Germinal center (tissue), 1 donor: ENCODE measurements at regions not wholly inside any gene's neighbourhood (a gene's known extent, or its start where the extent isn't known, plus 50 kb on each side); places are given as distances from the start of the nearest gene placed in this dataset.

Experiments
- DNase-seq: peaks from one replicate; pipeline ENCODE4 v3.0.0; 2012; ENCODE audit warnings: mixed read lengths, low spot score

DNA sequence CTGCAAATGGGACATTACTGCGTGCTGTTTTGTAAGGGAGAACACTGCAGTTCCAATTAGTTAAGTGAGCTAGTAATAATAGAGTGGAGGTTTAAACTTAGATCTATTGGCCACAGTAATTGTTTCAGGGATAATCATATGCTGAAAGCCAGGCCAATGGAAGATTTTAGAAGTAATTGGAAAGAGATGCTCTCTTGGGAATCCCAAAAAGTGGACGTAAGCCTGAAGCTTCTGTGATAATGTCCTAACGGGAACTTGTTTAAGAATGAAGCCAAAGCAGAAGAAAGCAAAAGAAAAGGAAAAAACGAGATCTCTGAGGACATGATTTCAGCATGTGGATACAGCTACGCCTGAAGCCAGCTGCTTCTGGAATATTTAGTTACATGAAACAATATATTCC lies 594.6 kb downstream of the SLC4A3 start:
- no peak for DNase-seq

DNA sequence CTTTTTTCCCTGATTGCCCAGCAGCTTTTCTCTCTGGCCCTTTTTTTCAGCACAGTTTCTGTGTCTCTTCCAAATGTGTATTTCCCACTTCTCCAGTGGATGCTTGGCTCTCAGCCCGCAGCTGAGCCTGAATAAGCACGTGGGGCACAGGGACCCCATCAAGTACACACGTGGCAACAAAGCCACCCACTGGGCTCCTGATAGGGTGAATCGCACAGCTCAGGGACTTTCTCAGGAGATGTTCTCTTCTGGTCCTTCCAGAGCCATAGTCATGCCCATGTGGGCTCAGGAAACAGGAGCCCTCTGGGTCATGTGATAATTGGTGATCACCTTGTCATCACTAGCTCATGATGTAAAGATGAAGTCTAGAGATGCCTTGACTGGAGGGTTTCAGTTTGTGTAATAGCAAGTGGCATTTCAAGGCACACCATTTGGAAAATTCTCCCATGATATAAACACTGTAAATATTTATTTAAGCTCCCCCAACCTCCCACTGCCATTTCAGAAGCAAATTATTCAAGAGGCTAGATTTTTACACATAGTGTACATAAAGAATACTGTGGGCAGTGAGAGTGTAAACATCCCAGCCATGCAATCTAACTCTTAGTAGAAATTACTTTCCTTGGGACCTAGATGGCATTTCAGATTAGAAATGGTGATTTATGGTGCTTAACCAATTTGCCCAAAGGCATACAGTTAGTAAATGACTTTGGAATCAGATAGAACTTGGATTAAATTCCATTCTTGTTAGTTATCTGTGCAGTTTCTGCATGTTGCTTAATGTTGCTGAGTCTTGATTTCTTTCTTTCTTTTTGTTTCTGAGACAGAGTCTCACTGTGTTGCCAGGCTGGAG lies 597.5 kb downstream of the SLC4A3 start:
- no peak for DNase-seq

DNA sequence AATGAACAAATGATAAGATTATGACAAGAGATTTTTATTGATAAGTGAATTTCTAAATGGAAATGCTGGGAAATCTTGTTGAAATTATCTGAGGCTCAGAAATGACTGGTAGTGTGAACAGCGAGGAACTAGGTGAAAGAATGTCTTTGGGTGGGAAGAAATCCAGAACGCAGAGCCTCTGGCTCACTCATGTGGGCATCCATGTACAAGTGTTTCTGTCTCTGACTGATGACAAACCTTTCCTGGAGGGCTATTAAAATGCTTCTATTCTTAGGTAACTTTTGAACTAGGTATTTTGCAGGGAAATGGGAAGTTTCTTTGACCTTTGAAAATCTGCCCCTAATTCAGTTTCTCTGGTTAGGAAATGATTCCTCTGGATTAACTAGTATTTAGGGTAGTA lies 598.6 kb downstream of the SLC4A3 start:
- no peak for DNase-seq

DNA sequence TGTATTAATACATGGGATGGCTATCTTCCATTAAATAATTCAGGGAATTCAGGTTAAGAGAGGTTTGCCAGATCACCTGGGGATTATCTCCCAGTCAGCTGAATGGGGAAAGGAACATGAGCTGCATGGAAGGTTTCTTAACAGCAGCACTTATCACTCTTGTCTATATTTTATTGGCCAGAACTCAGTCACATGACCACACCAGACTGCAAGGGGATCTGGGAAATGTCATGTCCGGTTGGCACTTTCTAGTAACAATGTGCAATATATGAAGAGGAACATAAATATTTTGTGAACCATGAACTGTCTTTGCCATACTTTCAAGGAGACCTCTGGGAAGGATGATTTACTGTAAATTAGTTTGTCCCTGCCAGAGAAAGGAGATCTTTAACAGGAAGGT lies 599.1 kb downstream of the SLC4A3 start:
- DNase-seq = no peak

DNA sequence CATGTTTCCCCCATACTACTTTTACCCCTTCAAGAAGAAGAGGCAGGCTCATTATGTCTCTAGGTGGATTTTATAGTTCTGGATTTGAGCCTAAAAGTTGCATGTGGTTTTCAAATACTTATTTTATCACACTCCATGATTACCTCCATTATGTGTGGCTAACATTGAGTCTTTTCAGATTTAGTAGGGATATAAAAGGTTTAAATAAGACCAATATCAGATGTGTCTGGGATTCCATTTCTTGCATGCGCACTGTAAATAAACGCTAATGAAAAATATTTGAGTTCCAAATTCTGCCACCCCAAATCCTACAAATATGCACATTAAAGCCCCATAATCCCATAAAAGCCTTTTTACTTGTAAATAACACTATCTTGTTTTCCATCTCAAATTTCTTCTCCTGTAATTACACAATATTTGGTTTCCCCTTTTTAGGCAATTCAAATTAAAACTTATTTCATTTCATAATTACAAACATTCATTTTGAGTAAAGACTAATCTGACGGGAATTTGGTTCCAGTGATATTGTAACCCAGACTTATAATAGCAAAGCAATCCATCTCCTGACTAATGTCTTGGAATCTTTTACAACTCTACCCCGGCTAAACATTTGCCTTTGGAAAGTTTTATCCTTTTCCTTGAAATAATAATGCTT lies 600.0 kb downstream of the SLC4A3 start:
- no peak for DNase-seq

DNA sequence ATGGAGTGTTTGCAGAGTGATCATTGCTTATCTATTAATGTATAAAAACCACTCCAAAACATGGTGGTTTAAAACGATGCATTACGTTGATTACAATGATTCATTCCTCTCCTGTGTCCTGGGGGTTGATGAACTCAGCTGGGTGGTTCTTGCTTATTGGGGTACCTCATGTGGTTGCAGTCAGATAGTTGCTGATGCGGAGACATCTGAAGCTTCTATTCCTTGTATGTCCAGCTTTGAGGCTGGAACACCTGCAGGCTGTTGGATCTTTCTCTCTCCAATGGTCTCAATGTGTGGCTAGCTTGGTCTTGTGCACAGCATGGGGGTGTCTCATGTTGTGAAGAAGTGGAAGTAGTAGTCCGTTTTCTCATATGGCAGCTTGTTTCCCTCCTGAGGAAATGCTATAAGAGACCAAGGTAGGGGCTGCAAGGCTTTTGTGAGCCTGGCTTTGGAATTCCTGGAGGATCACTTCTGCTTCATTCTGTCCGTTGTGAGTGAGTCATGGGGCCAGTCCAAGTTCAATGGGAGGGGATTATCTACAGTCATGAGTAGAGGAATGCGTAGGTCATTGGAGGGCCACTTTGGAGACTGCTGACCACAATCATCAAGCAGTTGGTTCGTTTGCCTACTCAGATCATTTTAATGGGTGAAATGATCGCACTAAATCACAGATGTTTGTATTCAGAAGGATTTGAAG lies 601.0 kb downstream of the SLC4A3 start:
- DNase-seq = no peak

DNA sequence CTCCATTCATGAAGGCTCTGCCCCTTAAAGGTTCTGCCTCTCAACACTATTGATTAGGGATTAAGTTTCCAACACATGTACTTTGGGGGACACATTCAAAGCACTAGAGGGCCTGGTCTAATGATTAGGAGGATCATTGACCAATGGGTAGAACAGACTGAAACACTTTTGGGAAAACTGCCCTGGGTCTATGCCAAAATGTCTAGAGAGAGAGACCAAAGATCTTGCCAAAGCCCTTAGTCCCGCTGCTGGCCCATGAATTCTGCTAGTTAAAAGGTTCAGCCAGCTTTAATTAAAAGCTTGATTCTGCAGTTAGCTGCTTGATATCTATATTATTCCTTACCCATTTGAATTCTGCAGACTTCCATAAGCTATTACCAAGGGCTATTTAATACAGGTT lies 613.2 kb downstream of the SLC4A3 start:
- DNase-seq = no peak

DNA sequence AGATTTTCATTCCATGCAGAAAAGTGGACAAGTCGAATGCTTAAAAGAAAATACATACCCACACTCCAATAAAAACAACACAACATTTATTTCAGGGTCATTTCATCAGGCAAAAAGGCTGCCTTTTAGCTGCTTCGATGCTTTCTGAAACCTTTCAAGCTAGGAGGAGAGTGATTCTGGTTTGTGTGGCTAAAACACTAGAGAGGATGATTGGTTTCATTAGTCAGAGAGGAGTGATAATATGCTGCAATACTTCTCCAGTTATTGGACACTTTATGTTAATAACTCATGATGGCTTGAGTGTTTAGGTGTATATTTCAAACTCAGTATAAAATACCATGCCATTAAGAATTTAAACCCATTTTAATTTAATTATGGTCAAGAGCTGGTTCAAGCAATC lies 614.0 kb downstream of the SLC4A3 start:
- DNase-seq = no peak

DNA sequence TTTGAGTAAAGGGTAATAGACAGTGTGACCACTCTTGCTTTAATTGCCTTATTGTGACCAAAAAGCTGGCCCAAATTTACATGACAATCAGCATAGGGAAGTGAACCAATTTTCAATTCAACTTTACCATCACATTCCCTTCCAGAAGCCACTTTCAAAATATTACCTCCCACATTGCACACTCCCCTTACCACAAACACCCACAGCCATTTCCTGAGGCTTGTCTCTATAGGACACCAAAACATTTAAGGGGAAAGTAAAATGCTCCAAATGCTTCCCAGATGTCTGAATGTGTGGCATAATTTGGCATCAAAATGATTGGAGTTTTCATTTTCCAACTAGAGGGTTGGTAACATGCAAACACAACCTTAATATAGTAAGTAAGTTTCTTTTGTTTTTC lies 616.1 kb downstream of the SLC4A3 start:
- no peak for DNase-seq

DNA sequence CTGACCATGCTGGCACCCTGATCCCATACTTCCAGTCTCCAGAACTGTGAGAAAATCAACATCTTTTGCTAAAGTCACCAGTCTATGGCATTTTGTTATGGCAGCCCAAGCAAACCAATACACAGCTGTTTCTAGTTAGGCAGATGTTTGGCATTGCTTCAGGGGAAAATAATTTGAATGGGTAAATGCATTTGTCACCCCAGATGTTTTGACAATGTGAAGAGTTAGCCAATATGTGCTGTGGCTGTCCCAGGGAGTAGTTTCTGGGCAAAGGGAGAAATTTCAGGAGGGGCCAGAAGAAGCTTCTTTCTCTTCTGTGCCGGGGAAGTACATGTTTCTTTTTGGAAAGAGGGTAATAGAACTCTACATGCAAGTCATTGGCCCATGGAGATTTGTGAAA lies 619.0 kb downstream of the SLC4A3 start:
- no peak for DNase-seq

DNA sequence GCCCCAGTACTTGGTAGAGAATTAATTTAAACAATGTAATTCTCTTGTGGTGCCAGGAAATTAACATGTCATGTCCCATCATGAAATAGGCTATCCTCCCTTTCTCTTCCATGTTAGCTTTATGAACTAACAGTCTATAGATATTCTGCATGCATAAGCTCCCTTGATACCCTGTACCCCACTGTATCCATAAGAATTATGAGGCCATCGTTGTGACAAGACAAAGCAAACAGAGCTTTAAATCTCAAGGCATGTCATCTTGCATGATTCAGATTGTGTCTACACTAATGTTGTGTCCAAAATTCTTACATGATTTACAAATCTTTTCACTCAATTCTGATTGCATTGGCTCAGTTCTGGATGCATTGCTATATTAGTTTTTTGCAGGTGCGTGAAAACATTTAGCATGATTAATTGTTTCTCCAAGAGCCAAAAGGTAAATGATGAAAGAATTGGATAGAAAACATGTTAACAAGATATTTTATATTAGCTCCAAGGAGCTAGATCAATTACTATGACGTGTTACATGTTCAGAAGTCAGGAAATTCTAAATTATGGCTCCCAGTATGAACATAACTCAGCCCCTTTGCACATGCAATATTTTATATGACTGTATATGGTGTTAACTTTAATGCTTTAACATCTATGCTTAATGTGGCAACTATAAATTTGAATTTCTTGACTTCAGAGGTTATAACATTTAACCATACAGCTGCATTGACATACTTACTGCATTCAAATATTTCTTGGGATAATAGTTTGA lies 620.3 kb downstream of the SLC4A3 start:
- no peak for DNase-seq

DNA sequence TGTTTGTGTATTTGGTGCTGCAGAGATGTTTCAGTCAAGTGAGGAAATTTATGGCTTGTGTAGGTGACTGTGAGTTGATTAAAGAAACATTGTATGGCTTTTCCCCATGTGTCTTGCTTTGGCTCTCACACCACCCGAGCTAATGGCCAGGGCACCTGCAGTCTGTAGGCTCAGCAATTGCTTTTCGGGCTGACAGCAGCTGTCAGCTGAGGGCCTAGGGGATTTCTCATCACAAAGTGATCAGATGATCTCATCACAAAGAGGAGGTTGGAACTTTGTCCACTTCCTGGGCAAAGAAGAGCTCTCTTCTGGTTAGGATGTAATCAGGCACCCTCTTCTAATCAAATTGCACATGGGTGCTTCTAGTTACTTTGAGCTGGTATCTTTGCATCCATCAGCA lies 632.2 kb downstream of the SLC4A3 start:
- no peak for DNase-seq

DNA sequence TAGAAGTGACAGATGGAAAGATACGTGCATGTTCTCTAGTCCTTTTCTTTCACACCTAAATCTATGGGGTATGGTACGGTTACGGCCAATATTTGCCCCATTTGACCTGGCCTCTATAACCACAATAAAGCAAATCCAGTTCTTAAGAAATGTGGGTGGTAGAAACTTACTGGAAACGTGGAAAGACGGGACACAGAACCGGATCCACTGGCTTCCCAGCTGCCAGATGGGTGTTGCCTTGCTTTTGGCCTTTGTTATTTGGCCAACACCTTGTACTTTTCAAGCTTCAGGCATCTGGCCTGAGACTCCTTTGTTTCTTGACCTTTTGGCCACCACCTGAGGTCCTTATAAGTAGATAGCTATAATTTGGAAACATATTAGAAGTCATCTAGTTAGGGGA lies 635.9 kb downstream of the SLC4A3 start:
- DNase-seq = no peak

DNA sequence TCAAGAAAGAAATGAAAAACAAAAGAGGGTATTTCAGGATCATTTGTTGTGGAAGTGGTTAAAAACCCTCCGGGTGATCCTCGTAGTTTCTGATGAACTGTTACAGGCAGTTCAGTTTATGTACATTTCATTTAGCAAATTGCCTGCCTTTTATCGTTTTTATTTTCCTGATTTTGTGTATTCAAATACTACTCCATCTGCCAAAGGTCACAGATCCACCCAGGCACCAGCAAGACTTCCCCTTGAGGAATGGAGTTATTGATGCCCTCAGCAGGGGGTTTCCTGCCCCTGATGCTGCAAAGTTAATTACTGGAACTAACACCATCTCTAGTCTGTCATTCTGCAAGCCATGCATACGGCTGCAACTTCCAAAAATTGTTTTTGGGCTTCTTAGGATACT lies 641.9 kb downstream of the SLC4A3 start:
- DNase-seq = no peak

DNA sequence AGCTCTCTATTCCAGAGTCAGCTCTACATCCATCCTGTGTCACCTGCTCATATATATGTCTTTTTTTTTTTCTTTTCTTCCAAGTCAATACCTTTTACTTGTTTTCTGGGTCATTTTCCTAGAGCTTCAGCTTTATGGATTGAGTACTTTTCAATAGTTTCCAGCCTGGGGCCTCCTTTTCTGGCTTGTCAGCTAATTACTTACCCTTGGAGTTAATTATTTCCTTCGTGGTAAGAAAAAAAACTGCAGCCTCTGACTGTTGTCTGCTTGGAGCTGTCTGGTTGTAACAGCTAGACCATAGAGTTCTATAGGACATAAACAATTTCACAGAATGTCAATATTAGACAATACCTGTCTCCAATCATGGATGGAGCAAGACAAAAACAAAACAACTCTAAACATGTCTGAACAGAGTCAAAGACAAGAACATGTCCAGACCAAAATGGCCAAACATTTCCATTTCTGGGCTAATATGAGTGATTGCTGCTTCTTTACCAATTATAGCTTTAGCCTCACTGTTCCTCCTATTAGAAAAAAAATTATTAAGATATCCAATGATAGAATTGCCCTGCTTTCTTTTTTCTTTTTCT lies 643.1 kb downstream of the SLC4A3 start:
- no peak for DNase-seq

DNA sequence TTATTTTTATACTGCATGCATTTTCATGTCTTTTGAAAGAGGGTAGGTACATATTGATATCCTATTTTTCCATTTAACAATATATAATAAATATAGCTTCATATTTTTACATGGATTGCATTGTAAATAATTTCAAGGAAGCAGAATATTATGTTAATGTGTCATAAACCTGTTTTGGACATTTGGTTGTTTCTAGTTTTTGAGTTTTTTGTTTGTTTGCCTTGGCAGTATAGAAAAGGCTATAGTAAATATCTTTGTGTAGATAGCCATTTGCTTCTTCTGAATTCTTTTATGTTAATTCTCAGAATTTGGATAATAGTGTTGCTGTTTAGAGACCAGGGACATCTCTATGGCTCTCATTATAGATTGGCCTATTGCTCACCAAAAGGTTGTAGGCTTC lies 645.2 kb downstream of the SLC4A3 start:
- DNase-seq = no peak

DNA sequence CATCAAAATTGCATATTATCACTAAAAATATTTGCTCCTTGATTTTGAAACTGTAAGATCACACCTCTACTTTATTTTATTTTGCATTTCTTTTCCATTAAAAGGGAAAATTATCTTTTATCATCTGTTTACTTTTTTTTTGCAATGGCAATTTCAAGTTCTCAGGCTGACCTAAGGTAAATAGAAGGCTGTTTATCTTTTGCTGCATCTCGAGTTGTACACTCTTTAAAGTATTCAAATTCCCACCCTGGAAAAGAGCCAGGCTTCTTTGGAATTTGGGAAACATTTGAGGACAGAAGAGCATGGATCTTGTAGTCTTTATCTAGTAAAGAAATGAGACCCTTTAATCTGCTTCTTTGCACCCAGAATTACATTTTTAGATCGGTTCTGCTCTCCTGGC lies 645.7 kb downstream of the SLC4A3 start:
- DNase-seq = no peak

DNA sequence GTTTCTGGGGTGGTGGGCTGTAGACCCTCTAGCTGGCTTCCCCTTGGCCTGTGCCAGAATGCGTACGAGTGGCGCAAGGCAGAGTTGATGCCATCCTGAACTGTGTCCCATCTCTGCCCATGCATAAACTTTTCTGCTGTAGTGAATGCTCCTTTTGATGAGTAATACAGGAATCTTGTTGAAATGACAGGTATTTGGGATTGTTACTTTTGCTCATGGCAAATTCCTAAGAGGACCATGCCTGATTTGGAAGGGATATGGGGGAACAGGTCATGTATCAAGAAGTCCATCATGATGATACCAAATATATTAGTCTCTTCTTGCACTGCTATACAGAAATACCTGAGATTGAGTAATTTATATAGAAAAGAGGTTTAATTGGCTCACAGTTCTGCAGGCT lies 648.0 kb downstream of the SLC4A3 start:
- no peak for DNase-seq

DNA sequence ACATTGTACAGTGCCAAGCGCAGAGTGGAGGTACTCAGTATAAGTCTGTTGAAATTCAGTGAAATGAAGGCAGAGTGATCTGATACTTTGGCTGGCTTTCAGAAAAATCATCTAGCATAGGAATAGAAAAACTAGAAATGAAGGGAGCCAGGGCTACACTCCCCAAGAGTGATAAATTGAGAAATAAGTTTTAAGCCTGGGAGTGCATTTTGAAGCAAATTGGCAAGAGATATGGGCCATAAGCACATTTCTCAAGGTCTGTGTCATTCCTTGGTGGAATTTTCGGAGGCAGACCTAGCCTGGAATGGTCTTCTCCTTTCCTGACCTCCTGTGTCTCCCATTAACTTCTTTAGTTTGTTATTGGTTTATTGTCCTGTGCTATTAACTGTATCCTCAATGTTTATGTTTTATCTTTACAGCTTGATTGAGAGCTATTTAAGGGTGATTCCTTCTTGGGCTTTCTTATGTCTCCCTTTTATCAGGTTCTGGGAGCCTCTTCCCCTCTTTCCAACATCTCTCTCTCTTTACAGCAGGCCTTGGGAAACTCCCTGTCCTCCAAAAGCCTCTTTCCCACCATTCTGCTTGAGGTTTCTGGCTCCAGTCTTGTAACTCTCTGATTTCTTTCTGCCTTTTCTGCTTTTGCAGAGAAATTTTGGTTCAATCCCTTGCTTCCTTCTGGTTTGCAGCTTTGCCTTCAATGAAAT lies 649.5 kb downstream of the SLC4A3 start:
- no peak for DNase-seq

DNA sequence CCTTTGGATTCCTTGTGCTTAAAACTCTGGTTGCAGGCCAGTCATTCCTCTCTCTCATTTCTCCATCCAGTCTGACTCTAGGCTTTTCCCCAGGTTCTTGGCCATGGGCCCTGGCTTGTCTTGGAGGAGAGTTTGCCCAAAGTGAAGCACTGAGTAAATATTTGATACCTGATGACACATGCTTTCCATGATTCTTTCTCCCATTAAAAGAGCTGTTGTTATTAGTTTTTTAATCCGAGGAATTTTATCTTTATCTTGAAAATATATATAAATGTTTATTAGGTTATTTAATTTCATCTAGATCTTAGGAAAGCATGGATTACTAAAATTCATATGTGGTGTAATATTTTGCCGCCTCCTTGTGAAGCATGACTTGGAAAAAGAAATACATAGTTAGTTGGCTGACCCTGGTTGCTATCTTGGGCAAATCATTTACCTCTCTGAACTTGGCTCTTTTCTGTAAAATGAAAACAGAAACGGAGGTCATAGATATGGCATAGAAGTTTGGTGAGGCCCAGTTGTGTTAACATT lies 650.1 kb downstream of the SLC4A3 start:
- no peak for DNase-seq

DNA sequence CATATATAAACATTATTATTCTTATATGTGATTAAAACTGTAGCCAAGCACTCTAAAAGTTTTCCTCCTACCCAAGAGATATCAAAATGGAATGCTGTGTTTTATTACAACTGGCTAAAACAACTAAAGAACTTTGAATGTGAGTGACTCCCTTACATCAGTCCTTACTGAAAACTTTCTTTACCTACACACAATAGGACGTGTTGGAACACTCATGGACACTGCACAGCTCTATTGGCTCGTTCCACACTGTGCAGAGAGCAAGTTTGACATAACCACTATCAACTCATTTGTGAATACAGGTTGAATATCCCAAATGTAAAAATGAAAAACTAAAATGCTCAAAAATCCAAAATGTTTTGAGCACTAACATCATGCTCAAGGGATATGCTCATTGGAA lies 650.6 kb downstream of the SLC4A3 start:
- no peak for DNase-seq
